Loucy (cell line): ENCODE measurements at regions not wholly inside any gene's neighbourhood (a gene's known extent, or its start where the extent isn't known, plus 50 kb on each side); places are given as distances from the start of the nearest gene placed in this dataset.

ENCODE experiments used
- EZH2phosphoT487 ChIP-seq: fragments of 200-600 bp; IDR thresholded peaks from 2 replicates; pipeline ENCODE4 v1.6.1; 2018; ENCODE audit warnings: antibody characterized with exemption, mild to moderate bottlenecking, moderate library complexity, borderline replicate concordance
- TF ChIP-seq, protein P1 (sequence below): fragments of 200-600 bp; sonication (generic); conservative IDR thresholded peaks from 2 replicates; pipeline ENCODE4 v1.5.1; 2014; ENCODE audit warnings: mild to moderate bottlenecking, antibody characterized with exemption, low read length

- TF ChIP-seq, protein P1, sequence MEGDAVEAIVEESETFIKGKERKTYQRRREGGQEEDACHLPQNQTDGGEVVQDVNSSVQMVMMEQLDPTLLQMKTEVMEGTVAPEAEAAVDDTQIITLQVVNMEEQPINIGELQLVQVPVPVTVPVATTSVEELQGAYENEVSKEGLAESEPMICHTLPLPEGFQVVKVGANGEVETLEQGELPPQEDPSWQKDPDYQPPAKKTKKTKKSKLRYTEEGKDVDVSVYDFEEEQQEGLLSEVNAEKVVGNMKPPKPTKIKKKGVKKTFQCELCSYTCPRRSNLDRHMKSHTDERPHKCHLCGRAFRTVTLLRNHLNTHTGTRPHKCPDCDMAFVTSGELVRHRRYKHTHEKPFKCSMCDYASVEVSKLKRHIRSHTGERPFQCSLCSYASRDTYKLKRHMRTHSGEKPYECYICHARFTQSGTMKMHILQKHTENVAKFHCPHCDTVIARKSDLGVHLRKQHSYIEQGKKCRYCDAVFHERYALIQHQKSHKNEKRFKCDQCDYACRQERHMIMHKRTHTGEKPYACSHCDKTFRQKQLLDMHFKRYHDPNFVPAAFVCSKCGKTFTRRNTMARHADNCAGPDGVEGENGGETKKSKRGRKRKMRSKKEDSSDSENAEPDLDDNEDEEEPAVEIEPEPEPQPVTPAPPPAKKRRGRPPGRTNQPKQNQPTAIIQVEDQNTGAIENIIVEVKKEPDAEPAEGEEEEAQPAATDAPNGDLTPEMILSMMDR, result no peak
- TF ChIP-seq EZH2phosphoT487, result no peak
Measured at GRCh38 chr13:103537616-103538015, 471.4 kb upstream of the SLC10A2 start.
